ENCODE measurements at regions not wholly inside any gene's neighbourhood (a gene's known extent, or its start where the extent isn't known, plus 50 kb on each side); places are given as distances from the start of the nearest gene placed in this dataset.

DNA sequence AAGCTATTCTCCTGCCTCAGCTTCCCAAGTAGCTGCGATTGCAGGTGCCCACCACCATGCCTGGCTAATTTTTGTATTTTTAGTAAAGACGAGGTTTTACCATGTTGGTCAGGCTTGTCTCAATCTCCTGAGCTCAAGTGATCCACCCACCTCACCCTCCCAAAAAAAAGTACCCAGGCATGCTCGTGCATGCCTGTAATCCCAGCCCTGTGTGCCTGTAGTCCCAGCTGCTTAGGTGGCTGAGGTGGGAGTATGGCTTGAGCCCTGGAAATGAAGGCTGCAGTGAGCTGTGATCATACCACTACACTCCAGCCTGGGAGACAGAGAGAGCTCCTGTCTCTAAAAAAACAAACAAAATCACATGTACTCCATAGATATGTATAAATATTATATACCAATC is 176.5 kb downstream of the SOX2 start:
- H3K9me3 Mint-ChIP-seq (ENCODE audit: unreplicated experiment): no peaks in the 10 kb centered on the region
- no peak for DNase-seq
- CTCF ChIA-PET: no interaction called here

DNA sequence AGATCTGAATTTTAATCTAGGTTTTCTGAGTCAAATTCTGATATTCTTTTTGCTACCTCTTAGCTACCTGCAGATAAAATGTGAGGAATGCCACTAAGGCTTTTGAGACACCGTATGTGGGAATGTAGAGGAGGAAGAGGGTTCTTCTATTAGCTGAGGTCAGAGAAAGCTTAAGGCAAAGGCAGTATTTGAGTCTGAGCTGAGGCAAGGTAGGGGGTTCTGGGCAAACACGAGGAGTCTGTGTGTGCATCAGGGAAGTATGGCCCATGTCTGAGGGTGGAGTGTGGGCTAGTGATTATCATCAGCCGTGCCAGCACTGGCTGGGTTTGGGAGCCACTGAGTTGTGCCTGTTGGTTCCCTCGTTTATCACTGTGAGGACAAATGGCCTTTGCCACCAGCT is 181.1 kb downstream of the SOX2 start:
- ChIA-PET POLR2A (no interaction called here), CTCF (no interaction called here)
- no peaks in the 10 kb centered on the region for H3K4me1 Mint-ChIP-seq (ENCODE audit: low read depth, unreplicated experiment)
- no peaks in the 10 kb centered on the region for H3K27me3 ChIP-seq (replicated peaks; ENCODE audit: control insufficient read depth, insufficient read depth, low read length)
- no peaks in the 10 kb centered on the region for H3K9me3 Mint-ChIP-seq (ENCODE audit: unreplicated experiment)
- no TSS peak for BruUV-seq (replicated peaks)
- H3K36me3 Mint-ChIP-seq (ENCODE audit: insufficient read depth, unreplicated experiment): no peaks in the 10 kb centered on the region
- no peak for TF ChIP-seq CTCF (IDR thresholded peaks at IDR 0.05; ENCODE audit: insufficient read depth in 1 of 2, low read depth in 1 of 2, low read length in 1 of 2, severe bottlenecking in 1 of 2, unreplicated experiment in 1 of 2)
- H3K36me3 ChIP-seq (ENCODE audit: control insufficient read depth, insufficient read depth, low read length): no peaks in the 10 kb centered on the region
- H3K27ac Mint-ChIP-seq (ENCODE audit: unreplicated experiment): no peak overlapping the region
- H3K4me3 Mint-ChIP-seq (ENCODE audit: unreplicated experiment): no peak overlapping the region
- H3K4me3 ChIP-seq (ENCODE audit: low read depth, low read length): no peak overlapping the region
- H3K27me3 Mint-ChIP-seq (ENCODE audit: insufficient read depth, unreplicated experiment): no peaks in the 10 kb centered on the region
- no peaks in the 10 kb centered on the region for H3K4me1 ChIP-seq
- no peak for DNase-seq
- intact Hi-C loops (cut with micrococcal nuclease; ENCODE audit: unreplicated experiment): no loop called here
- no peaks in the 10 kb centered on the region for H3K9me3 ChIP-seq

More for the DNA sequence above, 176.5 kb downstream of the SOX2 start:
- intact Hi-C loops (cut with micrococcal nuclease; ENCODE audit: unreplicated experiment): no loop called here
- H3K4me3 ChIP-seq (ENCODE audit: low read depth, low read length): no peak overlapping the region
- no peaks in the 10 kb centered on the region for H3K4me1 Mint-ChIP-seq (ENCODE audit: low read depth, unreplicated experiment)
- H3K36me3 ChIP-seq (ENCODE audit: control insufficient read depth, insufficient read depth, low read length): no peaks in the 10 kb centered on the region
- no peaks in the 10 kb centered on the region for H3K36me3 Mint-ChIP-seq (ENCODE audit: insufficient read depth, unreplicated experiment)
- no peak overlapping the region for H3K27ac Mint-ChIP-seq (ENCODE audit: unreplicated experiment)
- H3K4me1 ChIP-seq: no peaks in the 10 kb centered on the region
- H3K9me3 ChIP-seq: no peaks in the 10 kb centered on the region
- H3K27me3 ChIP-seq (replicated peaks; ENCODE audit: control insufficient read depth, insufficient read depth, low read length): no peaks in the 10 kb centered on the region
- no peak overlapping the region for H3K4me3 Mint-ChIP-seq (ENCODE audit: unreplicated experiment)
- TF ChIP-seq CTCF (IDR thresholded peaks at IDR 0.05; ENCODE audit: insufficient read depth in 1 of 2, low read depth in 1 of 2, low read length in 1 of 2, severe bottlenecking in 1 of 2, unreplicated experiment in 1 of 2): no peak
- H3K27me3 Mint-ChIP-seq (ENCODE audit: insufficient read depth, unreplicated experiment): no peaks in the 10 kb centered on the region
- no TSS peak for BruUV-seq (replicated peaks)
- POLR2A ChIA-PET: no interaction called here

GRCh38 chr3:181896605-181897004 is 184.9 kb downstream of the SOX2 start:
- Histone ChIP-seq H3K4me1 (no peaks in the 10 kb centered on the region), H3K4me3 (ENCODE audit: low read depth, low read length) (no peak overlapping the region), H3K36me3 (ENCODE audit: control insufficient read depth, insufficient read depth, low read length) (no peaks in the 10 kb centered on the region), H3K9me3 (no peaks in the 10 kb centered on the region), H3K27me3 (replicated peaks; ENCODE audit: control insufficient read depth, insufficient read depth, low read length) (no peaks in the 10 kb centered on the region)
- intact Hi-C loops (cut with micrococcal nuclease; ENCODE audit: unreplicated experiment): no loop called here
- no peak for DNase-seq
- H3K4me1 Mint-ChIP-seq (ENCODE audit: low read depth, unreplicated experiment): no peaks in the 10 kb centered on the region
- no peaks in the 10 kb centered on the region for H3K27me3 Mint-ChIP-seq (ENCODE audit: insufficient read depth, unreplicated experiment)
- H3K4me3 Mint-ChIP-seq (ENCODE audit: unreplicated experiment): no peak overlapping the region
- no peaks in the 10 kb centered on the region for H3K9me3 Mint-ChIP-seq (ENCODE audit: unreplicated experiment)
- BruUV-seq (replicated peaks): no TSS peak
- POLR2A ChIA-PET: no interaction called here
- CTCF ChIA-PET: no interaction called here
- no peak overlapping the region for H3K27ac Mint-ChIP-seq (ENCODE audit: unreplicated experiment)
- H3K36me3 Mint-ChIP-seq (ENCODE audit: insufficient read depth, unreplicated experiment): no peaks in the 10 kb centered on the region
- TF ChIP-seq CTCF (IDR thresholded peaks at IDR 0.05; ENCODE audit: insufficient read depth in 1 of 2, low read depth in 1 of 2, low read length in 1 of 2, severe bottlenecking in 1 of 2, unreplicated experiment in 1 of 2): no peak
